Upper lobe of right lung (tissue), 1 donor: ENCODE measurements at regions not wholly inside any gene's neighbourhood (a gene's known extent, or its start where the extent isn't known, plus 50 kb on each side); places are given as distances from the start of the nearest gene placed in this dataset.

Experiments used
- ATAC-seq: fragments of 200-7000 bp; cut with Tn5 transposase; one replicate; pipeline ENCODE4 v1.9.1; 2020; ENCODE audit warnings: mild to moderate bottlenecking, moderate library complexity
- DNase-seq: peaks from one replicate; pipeline ENCODE4 v3.0.0-alpha.2; 2020
- H3K27ac ChIP-seq: fragments of 200-600 bp; one replicate; pipeline ENCODE4 v1.8.0; 2022
- H3K27me3 ChIP-seq: fragments of 200-600 bp; one replicate; pipeline ENCODE4 v1.8.0; 2022; ENCODE audit warnings: mild to moderate bottlenecking
- H3K36me3 ChIP-seq: fragments of 200-600 bp; one replicate; pipeline ENCODE4 v1.8.0; 2022
- H3K4me1 ChIP-seq: fragments of 200-600 bp; one replicate; pipeline ENCODE4 v1.8.0; 2022
- H3K4me3 ChIP-seq: fragments of 200-600 bp; one replicate; pipeline ENCODE4 v1.8.0; 2022; ENCODE audit warnings: mild to moderate bottlenecking
- H3K9me3 ChIP-seq: fragments of 200-600 bp; one replicate; pipeline ENCODE4 v1.8.0; 2022
- intact Hi-C: fragments of 100-400 bp; cut with DNase I; formaldehyde crosslinking; loops from one replicate; pipeline ENCODE4 v1.11.0; 2022
- TF ChIP-seq, protein P1 (sequence below): fragments of 200-600 bp; IDR thresholded peaks from one replicate; pipeline ENCODE4 v1.8.0; 2022; ENCODE audit warnings: antibody characterized with exemption
- donor health status: DM: no; HTN: yes; CAD: no; lungs with severe emphysema.

DNA sequence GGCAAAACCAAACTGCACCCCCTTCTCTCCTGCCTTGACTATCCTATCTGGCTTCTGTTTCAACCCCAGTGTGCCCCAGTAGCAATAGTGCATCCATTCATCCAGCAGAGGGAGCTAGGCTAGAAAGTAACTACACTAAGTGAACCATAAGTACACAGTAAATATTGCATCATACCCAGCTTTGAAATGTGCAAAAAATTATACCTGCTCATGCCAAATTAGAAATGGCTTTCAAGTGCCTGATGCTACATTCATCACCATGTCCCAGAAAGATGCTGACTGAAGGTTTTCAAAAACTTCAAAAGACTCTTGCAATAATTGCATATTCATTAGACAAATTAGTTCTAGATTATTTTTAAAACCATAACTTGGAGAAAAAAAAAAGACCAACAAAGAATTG is 153.5 kb downstream of the PRELID2 start:
- H3K9me3 ChIP-seq: no peaks in the 10 kb centered on the region
- H3K4me3 ChIP-seq: no peak overlapping the region
- no peak overlapping the region for H3K27ac ChIP-seq
- H3K27me3 ChIP-seq: no peaks in the 10 kb centered on the region
- TF ChIP-seq, protein P1, sequence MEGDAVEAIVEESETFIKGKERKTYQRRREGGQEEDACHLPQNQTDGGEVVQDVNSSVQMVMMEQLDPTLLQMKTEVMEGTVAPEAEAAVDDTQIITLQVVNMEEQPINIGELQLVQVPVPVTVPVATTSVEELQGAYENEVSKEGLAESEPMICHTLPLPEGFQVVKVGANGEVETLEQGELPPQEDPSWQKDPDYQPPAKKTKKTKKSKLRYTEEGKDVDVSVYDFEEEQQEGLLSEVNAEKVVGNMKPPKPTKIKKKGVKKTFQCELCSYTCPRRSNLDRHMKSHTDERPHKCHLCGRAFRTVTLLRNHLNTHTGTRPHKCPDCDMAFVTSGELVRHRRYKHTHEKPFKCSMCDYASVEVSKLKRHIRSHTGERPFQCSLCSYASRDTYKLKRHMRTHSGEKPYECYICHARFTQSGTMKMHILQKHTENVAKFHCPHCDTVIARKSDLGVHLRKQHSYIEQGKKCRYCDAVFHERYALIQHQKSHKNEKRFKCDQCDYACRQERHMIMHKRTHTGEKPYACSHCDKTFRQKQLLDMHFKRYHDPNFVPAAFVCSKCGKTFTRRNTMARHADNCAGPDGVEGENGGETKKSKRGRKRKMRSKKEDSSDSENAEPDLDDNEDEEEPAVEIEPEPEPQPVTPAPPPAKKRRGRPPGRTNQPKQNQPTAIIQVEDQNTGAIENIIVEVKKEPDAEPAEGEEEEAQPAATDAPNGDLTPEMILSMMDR: peak; percentile 76
- ATAC-seq: peak; percentile 97
- no peak for DNase-seq
- peaks cover 5% of the 10 kb centered on the region for H3K4me1 ChIP-seq
- no peaks in the 10 kb centered on the region for H3K36me3 ChIP-seq
- intact Hi-C loops: no loop called here

GRCh38 chr5:145681216-145681615 is 153.9 kb downstream of the PRELID2 start:
- intact Hi-C loops: no loop called here
- Histone ChIP-seq H3K27ac (no peak overlapping the region), H3K9me3 (no peaks in the 10 kb centered on the region), H3K27me3 (no peaks in the 10 kb centered on the region), H3K4me3 (no peak overlapping the region), H3K36me3 (no peaks in the 10 kb centered on the region), H3K4me1 (peaks cover 5% of the 10 kb centered on the region)
- TF ChIP-seq, protein P1: no peak
- ATAC-seq (no peak), DNase-seq (no peak)

DNA sequence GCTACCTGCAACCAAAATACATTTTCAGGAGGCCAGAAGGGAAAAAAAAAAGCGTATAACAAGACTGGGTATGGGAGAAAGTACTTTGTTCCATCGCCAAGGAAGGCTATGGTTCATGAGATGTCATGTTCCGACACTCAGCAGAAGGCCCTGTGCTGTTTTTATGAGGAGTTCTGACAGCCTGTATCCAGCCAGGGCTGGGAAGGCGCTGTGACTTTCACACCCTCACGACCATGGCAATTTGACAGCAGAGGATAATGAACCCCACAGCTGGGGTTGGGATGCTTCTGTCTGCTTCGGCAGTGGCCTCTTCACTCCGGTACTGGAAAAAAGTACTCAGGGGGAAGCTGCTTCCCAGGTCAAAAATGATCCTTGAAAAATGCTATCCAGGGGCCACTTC is 154.4 kb downstream of the PRELID2 start:
- ATAC-seq: no peak
- Histone ChIP-seq H3K27ac (no peak overlapping the region), H3K9me3 (no peaks in the 10 kb centered on the region), H3K4me1 (peaks cover 5% of the 10 kb centered on the region), H3K4me3 (no peak overlapping the region), H3K27me3 (no peaks in the 10 kb centered on the region), H3K36me3 (no peaks in the 10 kb centered on the region)
- no peak for DNase-seq
- intact Hi-C loops: no loop called here
- TF ChIP-seq, protein P1: no peak

DNA sequence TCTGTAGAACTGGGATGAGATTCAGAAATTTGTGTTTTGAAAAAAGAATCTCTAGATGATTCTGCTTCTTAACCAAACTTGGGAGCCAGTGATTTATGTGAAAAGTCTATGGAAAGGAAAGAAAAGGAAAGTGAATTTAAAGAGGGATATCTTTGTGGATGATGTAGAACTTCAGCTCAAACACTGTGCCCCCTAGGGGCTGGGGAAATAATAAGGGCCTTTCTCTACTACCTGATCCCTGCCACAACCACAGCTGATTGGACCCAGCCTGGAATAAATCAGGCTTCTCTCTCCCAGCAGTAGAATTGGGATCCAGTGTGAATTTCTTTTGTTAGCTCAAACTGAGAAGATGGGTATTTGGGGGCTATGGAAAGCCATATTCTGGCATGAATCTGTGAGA is 155.0 kb downstream of the PRELID2 start:
- Histone ChIP-seq H3K9me3 (no peaks in the 10 kb centered on the region), H3K4me3 (no peak overlapping the region), H3K36me3 (no peaks in the 10 kb centered on the region), H3K27me3 (no peaks in the 10 kb centered on the region), H3K27ac (no peak overlapping the region), H3K4me1 (peaks cover 5% of the 10 kb centered on the region)
- TF ChIP-seq, protein P1: no peak
- no peak for ATAC-seq
- DNase-seq: no peak
- intact Hi-C loops: no loop called here

DNA sequence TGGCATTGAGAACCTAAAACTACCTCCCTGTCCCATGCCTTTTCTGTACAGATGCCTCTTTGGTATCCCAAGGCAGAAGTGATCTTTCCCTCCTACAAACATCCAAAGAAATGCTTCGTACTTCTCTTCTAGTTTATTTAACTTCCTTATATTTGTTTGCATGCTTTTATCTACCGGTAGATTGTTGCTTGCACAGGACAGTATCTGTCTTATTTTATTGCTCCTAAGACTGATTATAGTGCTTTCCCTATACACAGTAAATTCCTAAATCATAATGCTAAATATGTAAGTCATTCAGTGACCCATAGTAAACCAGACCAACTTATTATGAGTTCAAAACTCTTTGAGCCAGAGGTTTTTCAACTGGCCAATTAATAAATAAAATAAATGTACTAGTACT is 156.9 kb downstream of the PRELID2 start:
- Histone ChIP-seq H3K4me1 (peaks cover 5% of the 10 kb centered on the region), H3K27ac (no peak overlapping the region), H3K9me3 (no peaks in the 10 kb centered on the region), H3K4me3 (no peak overlapping the region), H3K27me3 (no peaks in the 10 kb centered on the region), H3K36me3 (no peaks in the 10 kb centered on the region)
- intact Hi-C loops: no loop called here
- TF ChIP-seq, protein P1: no peak
- DNase-seq (no peak), ATAC-seq (no peak)

DNA sequence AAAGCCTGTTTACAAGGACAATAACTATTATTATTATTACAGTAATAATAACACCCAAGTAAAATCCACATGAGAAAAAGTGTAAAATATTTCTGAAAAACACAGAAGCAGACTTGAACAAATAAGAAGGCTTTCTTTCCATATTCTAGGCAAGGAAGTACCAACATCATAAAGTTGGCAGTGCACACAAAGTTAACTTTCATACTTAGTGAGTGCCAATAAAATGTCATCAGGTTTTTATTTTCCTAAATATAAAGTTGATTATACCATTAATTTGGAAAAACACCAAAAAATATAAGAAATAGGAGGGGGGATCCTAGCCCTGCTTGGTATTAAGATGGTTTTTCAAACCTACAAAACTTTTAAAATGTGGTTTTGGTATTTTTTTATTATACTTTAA is 161.4 kb downstream of the PRELID2 start:
- Histone ChIP-seq H3K27me3 (no peaks in the 10 kb centered on the region), H3K4me1 (no peaks in the 10 kb centered on the region), H3K4me3 (no peak overlapping the region), H3K36me3 (no peaks in the 10 kb centered on the region), H3K9me3 (no peaks in the 10 kb centered on the region), H3K27ac (no peak overlapping the region)
- ATAC-seq (no peak), DNase-seq (no peak)
- TF ChIP-seq, protein P1: no peak
- intact Hi-C loops: no loop called here
